ENCODE measurements at regions not wholly inside any gene's neighbourhood (a gene's known extent, or its start where the extent isn't known, plus 50 kb on each side); places are given as distances from the start of the nearest gene placed in this dataset.

- TF ChIP-seq TAF1 (IDR thresholded peaks at IDR 0.05; ENCODE audit: borderline replicate concordance, low read depth, low read length), result no peak
- TF ChIP-seq POLR2A (IDR thresholded peaks at IDR 0.05; ENCODE audit: low read depth, low read length), result no peak
- TF ChIP-seq POLR2AphosphoS5 (IDR thresholded peaks at IDR 0.05; ENCODE audit: low read depth, low read length), result no peak
- DNase-seq (ENCODE audit: insufficient read length) (no peak), FAIRE-seq (no peak)
These were observed 455.0 kb upstream of the CLINT1 start for GRCh38 chr5:158313733-158314464.

- DNase-seq (ENCODE audit: insufficient read length) (no peak), FAIRE-seq (no peak)
- TF ChIP-seq POLR2A (IDR thresholded peaks at IDR 0.05; ENCODE audit: low read depth, low read length) (no peak), POLR2AphosphoS5 (IDR thresholded peaks at IDR 0.05; ENCODE audit: low read depth, low read length) (no peak), TAF1 (IDR thresholded peaks at IDR 0.05; ENCODE audit: borderline replicate concordance, low read depth, low read length) (no peak)
These were observed 454.2 kb upstream of the CLINT1 start for GRCh38 chr5:158313027-158313732.

- DNase-seq (ENCODE audit: insufficient read length), result no peak
- TF ChIP-seq POLR2A (IDR thresholded peaks at IDR 0.05; ENCODE audit: low read depth, low read length) (no peak), POLR2AphosphoS5 (IDR thresholded peaks at IDR 0.05; ENCODE audit: low read depth, low read length) (no peak), TAF1 (IDR thresholded peaks at IDR 0.05; ENCODE audit: borderline replicate concordance, low read depth, low read length) (no peak)
- FAIRE-seq, result no peak
These were observed 450.3 kb upstream of the CLINT1 start for GRCh38 chr5:158309088-158309807.

- no peak for FAIRE-seq
- DNase-seq (ENCODE audit: insufficient read length), result no peak
- TF ChIP-seq TAF1 (IDR thresholded peaks at IDR 0.05; ENCODE audit: borderline replicate concordance, low read depth, low read length), result no peak
- TF ChIP-seq POLR2A (IDR thresholded peaks at IDR 0.05; ENCODE audit: low read depth, low read length), result no peak
- TF ChIP-seq POLR2AphosphoS5 (IDR thresholded peaks at IDR 0.05; ENCODE audit: low read depth, low read length), result no peak
These were observed 449.6 kb upstream of the CLINT1 start for GRCh38 chr5:158308429-158309025.

GRCh38 chr5:158305861-158306260 lies 446.9 kb upstream of the CLINT1 start:
- TF ChIP-seq POLR2A (IDR thresholded peaks at IDR 0.05; ENCODE audit: low read depth, low read length), result no peak
- no peak for TF ChIP-seq TAF1 (IDR thresholded peaks at IDR 0.05; ENCODE audit: borderline replicate concordance, low read depth, low read length)
- no peak for TF ChIP-seq POLR2AphosphoS5 (IDR thresholded peaks at IDR 0.05; ENCODE audit: low read depth, low read length)
- no peak for FAIRE-seq
- no peak for DNase-seq (ENCODE audit: insufficient read length)

- no peak for FAIRE-seq
- TF ChIP-seq TAF1 (IDR thresholded peaks at IDR 0.05; ENCODE audit: borderline replicate concordance, low read depth, low read length) (no peak), POLR2AphosphoS5 (IDR thresholded peaks at IDR 0.05; ENCODE audit: low read depth, low read length) (no peak), POLR2A (IDR thresholded peaks at IDR 0.05; ENCODE audit: low read depth, low read length) (no peak)
These were observed 445.7 kb upstream of the CLINT1 start for GRCh38 chr5:158304607-158305006.

GRCh38 chr5:158303883-158304282 lies 444.9 kb upstream of the CLINT1 start:
- DNase-seq (ENCODE audit: insufficient read length) (no peak), FAIRE-seq (no peak)
- TF ChIP-seq TAF1 (IDR thresholded peaks at IDR 0.05; ENCODE audit: borderline replicate concordance, low read depth, low read length) (no peak), POLR2A (IDR thresholded peaks at IDR 0.05; ENCODE audit: low read depth, low read length) (no peak), POLR2AphosphoS5 (IDR thresholded peaks at IDR 0.05; ENCODE audit: low read depth, low read length) (no peak)

More at GRCh38 chr5:158304607-158305006, 445.7 kb upstream of the CLINT1 start:
- DNase-seq (ENCODE audit: insufficient read length), result no peak

- FAIRE-seq (no peak), DNase-seq (ENCODE audit: insufficient read length) (no peak)
- TF ChIP-seq POLR2A (IDR thresholded peaks at IDR 0.05; ENCODE audit: low read depth, low read length) (no peak), POLR2AphosphoS5 (IDR thresholded peaks at IDR 0.05; ENCODE audit: low read depth, low read length) (no peak), TAF1 (IDR thresholded peaks at IDR 0.05; ENCODE audit: borderline replicate concordance, low read depth, low read length) (no peak)
These were observed 444.3 kb upstream of the CLINT1 start for GRCh38 chr5:158303275-158303674.

- FAIRE-seq, result no peak
- DNase-seq (ENCODE audit: insufficient read length), result no peak
- TF ChIP-seq POLR2A (IDR thresholded peaks at IDR 0.05; ENCODE audit: low read depth, low read length), result no peak
These were observed 443.1 kb upstream of the CLINT1 start for GRCh38 chr5:158302029-158302428.

- FAIRE-seq, result no peak
- TF ChIP-seq POLR2A (IDR thresholded peaks at IDR 0.05; ENCODE audit: low read depth, low read length) (no peak), TAF1 (IDR thresholded peaks at IDR 0.05; ENCODE audit: borderline replicate concordance, low read depth, low read length) (no peak), POLR2AphosphoS5 (IDR thresholded peaks at IDR 0.05; ENCODE audit: low read depth, low read length) (no peak)
- no peak for DNase-seq (ENCODE audit: insufficient read length)
These were observed 442.2 kb upstream of the CLINT1 start for GRCh38 chr5:158301186-158301585.

- TF ChIP-seq TAF1 (IDR thresholded peaks at IDR 0.05; ENCODE audit: borderline replicate concordance, low read depth, low read length), result no peak
- no peak for TF ChIP-seq POLR2AphosphoS5 (IDR thresholded peaks at IDR 0.05; ENCODE audit: low read depth, low read length)
- no peak for TF ChIP-seq POLR2A (IDR thresholded peaks at IDR 0.05; ENCODE audit: low read depth, low read length)
These were observed 441.3 kb upstream of the CLINT1 start for GRCh38 chr5:158300256-158300655.

More at GRCh38 chr5:158300256-158300655, 441.3 kb upstream of the CLINT1 start:
- DNase-seq (ENCODE audit: insufficient read length), result no peak
- no peak for FAIRE-seq

Measured in GM12892 (cell line).